ENCODE measurements at regions not wholly inside any gene's neighbourhood (a gene's known extent, or its start where the extent isn't known, plus 50 kb on each side); places are given as distances from the start of the nearest gene placed in this dataset.

- in situ Hi-C loops (cut with HindIII; ENCODE audit: low pct_ligation_motif_present, low sequenced_read_pairs), result no loop called here
- H3K36me3 ChIP-seq (replicated peaks), result no peaks in the 10 kb centered on the region
- H3K27ac ChIP-seq, result no peak overlapping the region
- DNase-seq, result no peak
- TF ChIP-seq CTCF (IDR thresholded peaks at IDR 0.05; ENCODE audit: low read depth, low read length, missing control alignments), result no peak
- no peak overlapping the region for H3K4me3 ChIP-seq (ENCODE audit: low read depth, low read length)
- H3K27me3 ChIP-seq (replicated peaks), result no peaks in the 10 kb centered on the region
These were observed 282.4 kb downstream of the ZNF326 start for GRCh38 chr1:90277270-90277669.

- no peak for DNase-seq
- no peak for TF ChIP-seq CTCF (IDR thresholded peaks at IDR 0.05; ENCODE audit: low read depth, low read length, missing control alignments)
- H3K27me3 ChIP-seq (replicated peaks), result no peaks in the 10 kb centered on the region
- in situ Hi-C loops (cut with HindIII; ENCODE audit: low pct_ligation_motif_present, low sequenced_read_pairs), result no loop called here
- H3K36me3 ChIP-seq (replicated peaks), result no peaks in the 10 kb centered on the region
- H3K27ac ChIP-seq, result no peak overlapping the region
- H3K4me3 ChIP-seq (ENCODE audit: low read depth, low read length), result no peak overlapping the region
These were observed 279.5 kb downstream of the ZNF326 start for GRCh38 chr1:90274376-90274775.

- Histone ChIP-seq H3K4me3 (ENCODE audit: low read depth, low read length) (no peak overlapping the region), H3K27me3 (replicated peaks) (no peaks in the 10 kb centered on the region), H3K36me3 (replicated peaks) (no peaks in the 10 kb centered on the region), H3K27ac (no peak overlapping the region)
- DNase-seq, result no peak
- in situ Hi-C loops (cut with HindIII; ENCODE audit: low pct_ligation_motif_present, low sequenced_read_pairs), result no loop called here
- TF ChIP-seq CTCF (IDR thresholded peaks at IDR 0.05; ENCODE audit: low read depth, low read length, missing control alignments), result no peak
These were observed 278.4 kb downstream of the ZNF326 start for GRCh38 chr1:90273241-90273774.

GRCh38 chr1:90262791-90263190 is 267.9 kb downstream of the ZNF326 start:
- Histone ChIP-seq H3K27ac (no peak overlapping the region), H3K36me3 (replicated peaks) (no peaks in the 10 kb centered on the region), H3K27me3 (replicated peaks) (no peaks in the 10 kb centered on the region), H3K4me3 (ENCODE audit: low read depth, low read length) (no peak overlapping the region)
- DNase-seq, result no peak
- in situ Hi-C loops (cut with HindIII; ENCODE audit: low pct_ligation_motif_present, low sequenced_read_pairs), result no loop called here
- TF ChIP-seq CTCF (IDR thresholded peaks at IDR 0.05; ENCODE audit: low read depth, low read length, missing control alignments), result no peak

GRCh38 chr1:90262286-90262685 is 267.4 kb downstream of the ZNF326 start:
- no peak for DNase-seq
- Histone ChIP-seq H3K4me3 (ENCODE audit: low read depth, low read length) (no peak overlapping the region), H3K36me3 (replicated peaks) (no peaks in the 10 kb centered on the region), H3K27me3 (replicated peaks) (no peaks in the 10 kb centered on the region), H3K27ac (no peak overlapping the region)
- TF ChIP-seq CTCF (IDR thresholded peaks at IDR 0.05; ENCODE audit: low read depth, low read length, missing control alignments), result no peak
- in situ Hi-C loops (cut with HindIII; ENCODE audit: low pct_ligation_motif_present, low sequenced_read_pairs), result no loop called here

- no peak for TF ChIP-seq CTCF (IDR thresholded peaks at IDR 0.05; ENCODE audit: low read depth, low read length, missing control alignments)
- H3K27me3 ChIP-seq (replicated peaks), result no peaks in the 10 kb centered on the region
- no peak overlapping the region for H3K4me3 ChIP-seq (ENCODE audit: low read depth, low read length)
- in situ Hi-C loops (cut with HindIII; ENCODE audit: low pct_ligation_motif_present, low sequenced_read_pairs), result no loop called here
- H3K27ac ChIP-seq, result no peak overlapping the region
- H3K36me3 ChIP-seq (replicated peaks), result no peaks in the 10 kb centered on the region
- DNase-seq, result no peak
These were observed 251.2 kb downstream of the ZNF326 start for GRCh38 chr1:90246069-90246468.

Measured in brain microvascular endothelial cell (primary cell).